WERI-Rb-1 (cell line): ENCODE measurements at regions not wholly inside any gene's neighbourhood (a gene's known extent, or its start where the extent isn't known, plus 50 kb on each side); places are given as distances from the start of the nearest gene placed in this dataset.
"Not testable (repeated sequence)": the region's sequence is repeated elsewhere in the genome, so short reads cannot be mapped to it uniquely, and the experiment has no call there.

Source experiments
- DNase-seq: peaks from one replicate; pipeline ENCODE4 v3.0.0-alpha.2; 2020
- H3K27ac ChIP-seq: fragments of 250-450 bp; sonication (Bioruptor Pico); 2 replicates; pipeline ENCODE4 v1.5.1; 2020; ENCODE audit warnings: mild to moderate bottlenecking, moderate library complexity
- H3K27me3 ChIP-seq: fragments of 250-450 bp; sonication (Bioruptor Pico); 2 replicates; pipeline ENCODE4 v1.5.1; 2021; ENCODE audit warnings: mild to moderate bottlenecking, low read depth, moderate library complexity; ENCODE audit not compliant: insufficient read depth, severe bottlenecking
- H3K36me3 ChIP-seq: fragments of 250-450 bp; sonication (Bioruptor Pico); 2 replicates; pipeline ENCODE4 v1.5.1; 2020; ENCODE audit warnings: mild to moderate bottlenecking, moderate library complexity
- H3K4me3 ChIP-seq: 2 replicates; pipeline ENCODE4 v1.5.1; 2011; ENCODE audit warnings: low read depth, mild to moderate bottlenecking, control low read depth, low read length
- H3K9me3 ChIP-seq: fragments of 250-450 bp; sonication (Bioruptor Pico); 2 replicates; pipeline ENCODE4 v1.5.1; 2021; ENCODE audit warnings: mild to moderate bottlenecking, moderate library complexity; ENCODE audit not compliant: severe bottlenecking
- TF ChIP-seq, protein P1 (sequence below): IDR thresholded peaks from 2 replicates; pipeline ENCODE4 v1.5.1; 2011; ENCODE audit warnings: low read depth, mild to moderate bottlenecking, control low read depth, inconsistent platforms, low read length

DNA sequence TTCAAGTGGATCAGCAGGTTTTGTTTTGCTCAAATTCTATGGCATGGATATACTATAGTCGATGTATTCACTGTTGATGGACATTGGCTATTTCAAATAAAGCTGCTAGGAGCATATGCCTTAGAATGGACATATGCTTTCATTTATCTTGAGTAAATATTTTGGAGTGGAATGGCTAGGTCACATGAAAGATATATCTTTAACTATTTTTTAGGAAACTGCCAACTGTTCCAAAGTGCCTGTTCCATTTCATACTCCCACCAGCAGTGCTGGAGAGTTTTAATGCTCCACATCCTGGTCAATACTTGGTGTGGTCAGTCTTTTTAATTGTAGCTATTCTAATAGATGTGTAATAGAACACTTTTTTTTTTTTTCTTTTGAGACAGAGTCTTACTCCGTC lies 81.1 kb upstream of the PIM1 start:
- no peaks in the 10 kb centered on the region for H3K9me3 ChIP-seq
- no peak overlapping the region for H3K27ac ChIP-seq
- DNase-seq: no peak
- H3K4me3 ChIP-seq: no peak overlapping the region
- H3K36me3 ChIP-seq: no peaks in the 10 kb centered on the region
- TF ChIP-seq, protein P1, sequence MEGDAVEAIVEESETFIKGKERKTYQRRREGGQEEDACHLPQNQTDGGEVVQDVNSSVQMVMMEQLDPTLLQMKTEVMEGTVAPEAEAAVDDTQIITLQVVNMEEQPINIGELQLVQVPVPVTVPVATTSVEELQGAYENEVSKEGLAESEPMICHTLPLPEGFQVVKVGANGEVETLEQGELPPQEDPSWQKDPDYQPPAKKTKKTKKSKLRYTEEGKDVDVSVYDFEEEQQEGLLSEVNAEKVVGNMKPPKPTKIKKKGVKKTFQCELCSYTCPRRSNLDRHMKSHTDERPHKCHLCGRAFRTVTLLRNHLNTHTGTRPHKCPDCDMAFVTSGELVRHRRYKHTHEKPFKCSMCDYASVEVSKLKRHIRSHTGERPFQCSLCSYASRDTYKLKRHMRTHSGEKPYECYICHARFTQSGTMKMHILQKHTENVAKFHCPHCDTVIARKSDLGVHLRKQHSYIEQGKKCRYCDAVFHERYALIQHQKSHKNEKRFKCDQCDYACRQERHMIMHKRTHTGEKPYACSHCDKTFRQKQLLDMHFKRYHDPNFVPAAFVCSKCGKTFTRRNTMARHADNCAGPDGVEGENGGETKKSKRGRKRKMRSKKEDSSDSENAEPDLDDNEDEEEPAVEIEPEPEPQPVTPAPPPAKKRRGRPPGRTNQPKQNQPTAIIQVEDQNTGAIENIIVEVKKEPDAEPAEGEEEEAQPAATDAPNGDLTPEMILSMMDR: no peak
- H3K27me3 ChIP-seq: no peaks in the 10 kb centered on the region

DNA sequence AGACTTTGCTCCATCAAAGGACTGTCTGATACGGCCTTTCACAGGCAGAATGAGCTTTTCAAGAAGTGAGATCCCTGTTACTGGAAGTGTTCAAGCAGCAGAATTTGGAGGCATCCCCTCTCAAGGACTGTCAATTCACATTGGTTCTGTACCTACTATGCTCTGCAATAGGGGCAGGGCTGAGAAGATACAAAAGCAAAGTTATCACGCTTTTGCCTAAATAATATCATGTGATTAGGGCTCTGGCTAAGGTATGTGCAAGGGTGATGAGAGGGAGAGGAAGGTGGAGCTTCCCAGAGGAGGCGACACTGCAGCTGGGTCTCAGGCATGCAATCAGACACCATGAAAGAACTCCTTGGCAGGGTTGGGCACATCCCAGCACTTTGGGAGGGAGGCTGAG lies 80.2 kb upstream of the PIM1 start:
- no peak for DNase-seq
- Histone ChIP-seq H3K27me3 (no peaks in the 10 kb centered on the region), H3K36me3 (no peaks in the 10 kb centered on the region), H3K27ac (no peak overlapping the region), H3K9me3 (no peaks in the 10 kb centered on the region), H3K4me3 (no peak overlapping the region)
- TF ChIP-seq, protein P1: no peak

DNA sequence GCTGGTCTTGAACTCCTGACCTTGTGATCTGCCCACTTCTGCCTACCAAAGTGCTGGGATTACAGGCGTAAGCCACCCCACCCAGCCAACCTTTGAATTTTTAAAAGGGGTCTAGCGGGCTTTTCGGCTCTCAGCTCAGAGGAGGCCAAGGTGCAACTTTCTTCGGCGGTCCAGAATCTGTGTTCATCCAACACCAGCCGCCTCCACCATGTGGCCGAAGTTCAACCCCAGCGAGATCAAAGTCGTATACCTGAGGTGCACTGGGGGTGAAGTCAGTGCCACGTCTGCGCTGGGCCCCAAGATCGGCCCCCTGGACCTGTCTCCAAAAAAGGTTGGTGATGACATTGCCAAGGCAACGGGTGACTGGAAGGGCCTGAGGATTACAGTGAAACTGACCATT lies 78.8 kb upstream of the PIM1 start:
- not testable (repeated sequence) for DNase-seq, H3K4me3 ChIP-seq, H3K36me3 ChIP-seq, H3K27me3 ChIP-seq, H3K9me3 ChIP-seq, H3K27ac ChIP-seq

GRCh38 chr6:37091586-37091985 lies 78.4 kb upstream of the PIM1 start:
- H3K27ac ChIP-seq, H3K36me3 ChIP-seq, DNase-seq, H3K27me3 ChIP-seq, H3K4me3 ChIP-seq, H3K9me3 ChIP-seq: not testable (repeated sequence)

GRCh38 chr6:37092923-37093727 lies 76.8 kb upstream of the PIM1 start:
- DNase-seq: no peak
- no peaks in the 10 kb centered on the region for H3K27me3 ChIP-seq

DNA sequence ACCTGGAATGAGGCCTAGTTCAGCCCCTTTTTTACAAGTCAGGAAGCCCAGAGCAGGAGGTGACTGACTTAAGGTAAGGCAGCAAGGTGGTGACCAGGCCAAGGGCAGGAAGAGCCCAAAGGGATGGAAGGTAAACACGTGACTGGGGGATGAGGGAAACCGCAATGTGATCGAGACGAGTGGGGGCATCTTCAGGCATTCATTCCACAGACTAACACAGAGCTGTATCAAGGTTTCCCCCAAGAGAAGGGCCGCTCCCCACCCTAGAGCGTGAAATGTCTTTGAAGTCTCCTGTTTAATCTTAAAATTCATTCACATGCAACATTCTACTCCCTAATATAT lies 76.3 kb upstream of the PIM1 start:
- Histone ChIP-seq H3K27me3 (no peaks in the 10 kb centered on the region), H3K27ac (no peak overlapping the region), H3K9me3 (no peaks in the 10 kb centered on the region), H3K4me3 (no peak overlapping the region), H3K36me3 (no peaks in the 10 kb centered on the region)
- TF ChIP-seq, protein P1: no peak
- no peak for DNase-seq

More at GRCh38 chr6:37092923-37093727, 76.8 kb upstream of the PIM1 start:
- Histone ChIP-seq H3K27ac (no peak overlapping the region), H3K9me3 (no peaks in the 10 kb centered on the region), H3K36me3 (no peaks in the 10 kb centered on the region), H3K4me3 (no peak overlapping the region)
- TF ChIP-seq, protein P1: no peak

GRCh38 chr6:37095997-37096396 lies 74.0 kb upstream of the PIM1 start:
- Histone ChIP-seq H3K27ac (no peak overlapping the region), H3K36me3 (no peaks in the 10 kb centered on the region), H3K27me3 (no peaks in the 10 kb centered on the region)

More at GRCh38 chr6:37095997-37096396, 74.0 kb upstream of the PIM1 start:
- Histone ChIP-seq H3K4me3 (no peak overlapping the region), H3K9me3 (no peaks in the 10 kb centered on the region)
- TF ChIP-seq, protein P1: no peak
- DNase-seq: no peak
